ENCODE measurements at regions not wholly inside any gene's neighbourhood (a gene's known extent, or its start where the extent isn't known, plus 50 kb on each side); places are given as distances from the start of the nearest gene placed in this dataset.
"Not testable (repeated sequence)": the region's sequence is repeated elsewhere in the genome, so short reads cannot be mapped to it uniquely, and the experiment has no call there.

DNA sequence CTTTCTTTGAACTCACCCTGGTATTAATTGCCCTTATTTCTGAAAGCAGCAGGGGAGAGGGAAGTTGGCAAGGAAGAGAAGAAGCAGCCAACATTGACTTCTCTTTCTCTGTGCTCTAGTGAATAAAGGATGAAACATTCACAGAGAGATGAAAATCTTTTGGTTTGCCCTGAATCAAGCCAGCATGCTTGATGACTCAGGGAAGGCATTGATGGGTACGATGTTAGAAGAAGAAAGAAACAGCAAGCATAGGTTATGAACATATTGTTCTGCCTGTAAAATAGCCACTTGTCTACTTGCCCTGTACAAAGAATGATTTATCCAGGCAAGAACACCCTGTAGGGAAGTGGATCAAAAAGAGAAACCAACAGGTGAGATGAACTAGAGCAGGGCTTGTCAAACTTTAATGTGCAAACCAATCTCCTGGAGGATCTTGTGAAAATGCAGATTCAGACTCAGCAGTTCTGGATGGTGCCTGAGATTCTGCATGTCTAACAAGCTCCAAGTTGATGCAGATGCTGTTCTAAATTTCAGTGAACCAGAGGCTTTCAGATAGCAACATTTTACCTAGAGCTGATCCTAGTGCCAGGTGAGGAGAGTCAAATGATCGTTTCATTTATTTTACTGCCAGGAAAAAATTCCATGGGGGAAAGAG lies 586.6 kb upstream of the TLE4 start:
- Histone ChIP-seq H3K27ac (no peak overlapping the region), H3K4me3 (no peak overlapping the region)
- DNase-seq (ENCODE audit: low spot score): no peak
- TF ChIP-seq, protein P1, sequence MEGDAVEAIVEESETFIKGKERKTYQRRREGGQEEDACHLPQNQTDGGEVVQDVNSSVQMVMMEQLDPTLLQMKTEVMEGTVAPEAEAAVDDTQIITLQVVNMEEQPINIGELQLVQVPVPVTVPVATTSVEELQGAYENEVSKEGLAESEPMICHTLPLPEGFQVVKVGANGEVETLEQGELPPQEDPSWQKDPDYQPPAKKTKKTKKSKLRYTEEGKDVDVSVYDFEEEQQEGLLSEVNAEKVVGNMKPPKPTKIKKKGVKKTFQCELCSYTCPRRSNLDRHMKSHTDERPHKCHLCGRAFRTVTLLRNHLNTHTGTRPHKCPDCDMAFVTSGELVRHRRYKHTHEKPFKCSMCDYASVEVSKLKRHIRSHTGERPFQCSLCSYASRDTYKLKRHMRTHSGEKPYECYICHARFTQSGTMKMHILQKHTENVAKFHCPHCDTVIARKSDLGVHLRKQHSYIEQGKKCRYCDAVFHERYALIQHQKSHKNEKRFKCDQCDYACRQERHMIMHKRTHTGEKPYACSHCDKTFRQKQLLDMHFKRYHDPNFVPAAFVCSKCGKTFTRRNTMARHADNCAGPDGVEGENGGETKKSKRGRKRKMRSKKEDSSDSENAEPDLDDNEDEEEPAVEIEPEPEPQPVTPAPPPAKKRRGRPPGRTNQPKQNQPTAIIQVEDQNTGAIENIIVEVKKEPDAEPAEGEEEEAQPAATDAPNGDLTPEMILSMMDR (IDR thresholded peaks at IDR 0.05): no peak

DNA sequence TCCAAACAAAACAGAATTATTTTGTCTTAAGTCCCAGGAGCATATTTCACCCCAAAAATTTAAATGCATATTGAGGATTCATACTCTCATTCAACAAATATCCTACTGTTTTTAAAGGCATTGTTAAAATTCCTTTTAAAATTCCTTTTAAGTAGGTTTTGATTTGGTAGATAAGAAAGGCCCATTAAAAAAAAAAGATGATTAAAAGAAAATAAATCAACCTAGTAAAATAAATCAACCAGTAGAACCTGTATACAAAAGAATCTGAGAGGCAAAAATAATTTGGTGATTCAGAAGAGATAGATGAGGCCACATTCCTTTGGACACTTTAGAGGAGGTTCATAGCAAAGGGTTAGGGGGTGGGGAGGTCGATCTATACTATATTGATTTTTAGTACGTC lies 585.3 kb upstream of the TLE4 start:
- no peak overlapping the region for H3K27ac ChIP-seq
- TF ChIP-seq, protein P1 (IDR thresholded peaks at IDR 0.05): no peak
- no peak overlapping the region for H3K4me3 ChIP-seq
- DNase-seq (ENCODE audit: low spot score): no peak

DNA sequence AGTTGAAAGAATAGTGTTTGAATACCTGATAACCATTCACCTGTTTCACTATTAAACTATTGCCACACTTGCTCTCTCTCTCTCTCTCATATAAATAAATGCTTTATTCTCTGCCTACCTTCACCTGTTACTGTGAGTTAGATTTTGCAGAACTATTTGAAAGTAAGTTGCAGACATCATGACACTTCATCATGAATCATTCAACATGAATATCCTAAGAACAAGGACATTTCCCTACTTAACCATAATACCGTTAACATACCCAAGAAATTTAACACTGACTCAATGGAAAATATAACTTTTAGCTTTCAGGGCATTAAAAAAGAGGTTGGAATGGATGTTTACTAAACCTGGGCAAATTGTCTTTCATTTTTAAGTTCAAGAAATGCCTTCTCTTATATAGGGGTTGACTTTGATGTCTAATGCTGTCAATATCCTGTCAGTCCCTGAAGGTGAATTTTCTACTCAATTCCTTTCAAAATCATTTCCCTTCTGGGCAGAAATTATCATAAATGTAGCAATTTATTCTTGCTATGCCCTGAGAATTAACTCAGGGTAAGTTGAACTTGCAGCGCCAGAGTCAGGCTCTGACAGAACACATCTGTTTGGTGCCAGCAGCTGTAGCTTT lies 582.6 kb upstream of the TLE4 start:
- Histone ChIP-seq H3K4me3 (no peak overlapping the region), H3K27ac (no peak overlapping the region)
- TF ChIP-seq, protein P1 (IDR thresholded peaks at IDR 0.05): no peak
- DNase-seq (ENCODE audit: low spot score): no peak

DNA sequence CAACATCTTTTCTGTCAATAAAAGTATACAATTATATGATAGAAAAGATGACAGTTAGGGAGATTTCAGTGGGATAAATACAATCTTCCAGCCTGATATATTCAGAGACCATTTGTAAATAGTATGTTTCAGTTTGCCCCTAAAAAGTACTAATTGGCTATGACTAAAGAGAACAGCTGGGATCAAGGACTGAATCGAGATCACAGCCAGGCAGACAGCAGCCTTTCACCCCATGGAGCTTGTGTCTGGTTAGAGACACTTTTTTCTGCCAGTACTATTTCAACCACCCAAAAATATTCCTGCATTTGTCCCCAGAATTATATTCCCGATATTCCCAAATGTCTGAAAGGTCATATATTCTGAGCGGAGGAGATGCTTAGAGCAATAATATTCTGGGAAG lies 577.3 kb upstream of the TLE4 start:
- Histone ChIP-seq H3K4me3 (no peak overlapping the region), H3K27ac (no peak overlapping the region)
- DNase-seq (ENCODE audit: low spot score): no peak

DNA sequence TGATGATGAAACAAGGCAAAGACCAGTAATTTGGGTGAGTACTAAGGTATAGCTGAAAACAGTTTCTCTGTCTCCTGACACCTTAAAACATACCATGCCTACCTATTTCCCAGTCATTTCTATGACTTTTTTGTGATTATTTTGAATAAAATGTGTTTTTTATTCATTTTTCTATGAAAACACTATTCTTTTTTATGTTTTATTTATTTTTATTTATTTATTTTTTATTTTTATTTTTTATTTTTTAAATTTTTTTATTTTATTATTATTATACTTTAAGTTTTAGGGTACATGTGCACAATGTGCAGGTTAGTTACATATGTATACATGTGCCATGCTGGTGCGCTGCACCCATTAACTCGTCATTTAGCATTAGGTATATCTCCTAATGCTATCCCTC lies 576.8 kb upstream of the TLE4 start:
- not testable (repeated sequence) for H3K4me3 ChIP-seq; H3K27ac ChIP-seq; DNase-seq (ENCODE audit: low spot score)

More for the DNA sequence above, 577.3 kb upstream of the TLE4 start:
- TF ChIP-seq, protein P1 (IDR thresholded peaks at IDR 0.05): no peak

DNA sequence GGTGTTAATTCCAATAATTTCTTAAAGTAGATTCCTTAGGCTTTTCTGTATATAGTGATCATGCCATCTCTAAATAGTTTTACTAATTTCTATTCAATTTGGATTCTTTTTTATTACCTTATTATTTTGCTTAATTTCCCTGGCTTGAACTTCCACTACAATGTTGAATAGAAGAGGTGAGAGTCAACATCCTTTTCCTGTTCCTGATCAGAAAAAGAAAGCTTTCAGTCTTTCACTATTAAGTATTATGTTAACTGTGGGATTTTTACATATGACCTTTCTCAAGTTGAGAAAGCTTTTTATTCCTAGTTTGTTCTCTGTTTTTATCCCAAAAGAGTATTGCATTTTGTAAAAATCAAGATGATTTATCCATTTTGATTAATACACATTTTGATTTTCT lies 574.5 kb upstream of the TLE4 start:
- no peak for DNase-seq (ENCODE audit: low spot score)
- TF ChIP-seq, protein P1 (IDR thresholded peaks at IDR 0.05): no peak
- H3K27ac ChIP-seq: no peak overlapping the region
- no peak overlapping the region for H3K4me3 ChIP-seq

DNA sequence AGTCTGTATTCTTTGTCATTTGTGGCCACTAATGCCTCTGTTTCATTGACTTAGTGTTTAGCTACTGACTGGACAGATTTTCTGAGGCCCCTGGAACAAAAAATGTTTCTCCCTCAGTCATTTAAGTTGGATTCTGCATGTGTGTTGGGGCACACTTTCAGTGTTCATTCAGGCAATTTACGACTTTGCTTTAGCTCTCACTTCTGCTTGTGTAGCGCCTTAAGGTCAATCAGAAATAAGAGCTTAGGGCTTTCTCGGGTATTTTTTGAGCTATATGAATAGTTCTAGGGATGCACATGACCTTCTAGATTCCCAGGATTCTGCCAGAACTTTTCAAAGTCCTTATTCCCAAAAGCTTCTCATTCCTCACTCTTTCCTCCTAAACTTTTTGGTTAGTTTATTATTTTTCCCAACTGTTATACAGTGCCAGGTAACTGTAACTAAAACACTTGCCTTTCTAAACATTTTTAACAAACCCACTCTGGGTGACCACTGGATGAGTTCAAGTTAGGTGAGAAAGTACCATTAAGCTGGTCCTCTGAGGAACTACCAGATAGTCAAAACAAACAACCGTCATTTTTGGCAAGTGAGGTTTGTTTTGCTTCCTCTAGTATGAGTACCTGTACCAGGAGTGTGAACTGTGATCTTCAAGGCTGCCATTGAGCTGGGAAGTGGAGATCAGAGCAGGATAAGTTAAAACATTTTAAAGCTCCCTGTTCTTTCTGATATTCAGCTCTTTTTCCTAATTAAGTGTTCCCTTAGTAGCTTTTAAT lies 571.3 kb upstream of the TLE4 start:
- TF ChIP-seq, protein P1 (IDR thresholded peaks at IDR 0.05): no peak
- no peak overlapping the region for H3K27ac ChIP-seq
- no peak for DNase-seq (ENCODE audit: low spot score)
- no peak overlapping the region for H3K4me3 ChIP-seq

All from coronary artery (tissue), 2 donors.